Activated CD4-positive, CD25-positive, alpha-beta regulatory T cell treated with anti-CD3 and anti-CD28 coated beads, Interleukin-2, amount 50 U/mL, for 72 hours (primary cell): ENCODE measurements at regions not wholly inside any gene's neighbourhood (a gene's known extent, or its start where the extent isn't known, plus 50 kb on each side); places are given as distances from the start of the nearest gene placed in this dataset.

Experiments
- DNase-seq: peaks from one replicate; pipeline ENCODE4 v3.0.0; 2021

DNA sequence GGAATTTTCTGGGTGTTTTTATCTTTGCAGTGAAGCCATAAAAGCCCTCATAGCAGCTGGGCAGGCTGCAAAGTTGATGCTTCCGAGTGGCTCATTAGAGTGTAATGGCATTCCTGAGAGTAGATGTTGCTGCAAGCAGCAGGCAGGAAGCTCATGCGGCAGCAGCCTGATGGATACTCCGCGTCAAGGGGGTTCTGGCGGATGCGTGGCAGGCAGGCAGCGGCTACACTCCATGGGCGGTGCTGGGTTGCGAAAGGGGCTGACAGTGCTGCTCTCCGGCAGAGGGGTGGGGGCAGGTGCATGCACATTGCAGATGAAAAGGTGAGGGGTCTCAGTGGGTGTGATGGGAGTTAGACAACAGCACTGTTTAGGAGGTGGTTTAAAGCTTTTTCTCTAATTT, 93.2 kb upstream of the AJAP1 start:
- DNase-seq = no peak

DNA sequence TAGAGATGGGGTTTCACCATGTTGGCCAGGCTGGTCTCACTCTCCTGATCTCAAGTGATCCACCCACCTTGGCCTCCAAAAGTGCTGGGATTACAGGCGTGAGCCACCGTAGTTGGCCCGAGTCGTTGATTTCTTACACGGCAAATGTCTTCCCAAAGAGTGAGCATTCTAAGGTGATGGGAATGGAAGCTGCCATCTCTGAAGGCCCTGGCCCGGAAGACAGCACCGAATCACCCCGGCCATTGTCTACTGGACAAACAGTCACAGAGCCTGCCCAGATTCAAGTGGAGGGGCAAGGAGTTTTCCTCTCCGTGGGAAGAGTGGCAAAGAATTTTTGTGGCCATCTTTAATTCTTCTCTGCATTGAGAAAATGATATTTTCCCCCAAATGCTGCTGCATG, 92.1 kb upstream of the AJAP1 start:
- no peak for DNase-seq

- DNase-seq = no peak
Observed at GRCh38 chr1:4563586-4563985, 90.8 kb upstream of the AJAP1 start.

GRCh38 chr1:4564051-4564450, 90.4 kb upstream of the AJAP1 start:
- no peak for DNase-seq

GRCh38 chr1:4565166-4565565, 89.2 kb upstream of the AJAP1 start:
- no peak for DNase-seq

GRCh38 chr1:4565801-4566449, 88.5 kb upstream of the AJAP1 start:
- DNase-seq = no peak

DNA sequence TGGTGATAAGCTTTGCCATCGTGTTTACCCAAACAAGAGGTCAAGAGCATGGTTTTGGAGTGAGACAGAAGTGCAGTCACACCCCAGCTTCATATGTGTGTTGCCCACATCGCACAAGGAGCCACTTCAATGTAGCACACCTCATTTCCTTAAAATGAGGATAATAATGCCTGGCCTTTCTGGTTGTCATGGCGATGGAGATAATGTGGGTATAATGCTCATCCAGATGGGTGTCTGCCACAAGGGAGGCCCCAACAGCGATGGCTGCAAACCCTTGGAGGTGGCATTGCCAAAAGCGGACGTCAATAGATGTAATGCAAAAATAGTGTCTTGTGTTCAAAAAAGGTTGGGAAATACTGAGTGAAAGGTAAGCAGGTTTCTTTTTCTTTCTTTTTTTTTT, 83.1 kb upstream of the AJAP1 start:
- DNase-seq = no peak

DNA sequence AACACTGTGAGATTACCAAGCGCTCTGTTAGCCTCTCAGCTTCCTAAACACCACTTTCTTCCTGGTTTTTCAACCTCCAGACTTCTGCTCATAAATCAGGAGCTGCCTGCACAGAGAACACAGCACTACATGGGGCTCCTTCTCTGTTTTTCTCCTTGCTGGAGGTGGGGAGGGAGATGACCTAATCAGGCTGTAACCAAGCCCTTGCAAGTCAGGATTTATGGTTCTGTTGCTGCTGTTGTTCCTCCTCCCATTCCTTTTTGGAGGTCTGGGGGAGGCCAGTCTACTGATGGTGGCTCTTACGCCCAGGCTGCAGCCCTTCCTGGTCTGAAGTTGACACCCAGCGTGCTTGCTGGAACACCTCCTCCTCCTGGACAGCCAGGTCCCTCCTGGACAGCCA, 80.9 kb upstream of the AJAP1 start:
- no peak for DNase-seq

DNA sequence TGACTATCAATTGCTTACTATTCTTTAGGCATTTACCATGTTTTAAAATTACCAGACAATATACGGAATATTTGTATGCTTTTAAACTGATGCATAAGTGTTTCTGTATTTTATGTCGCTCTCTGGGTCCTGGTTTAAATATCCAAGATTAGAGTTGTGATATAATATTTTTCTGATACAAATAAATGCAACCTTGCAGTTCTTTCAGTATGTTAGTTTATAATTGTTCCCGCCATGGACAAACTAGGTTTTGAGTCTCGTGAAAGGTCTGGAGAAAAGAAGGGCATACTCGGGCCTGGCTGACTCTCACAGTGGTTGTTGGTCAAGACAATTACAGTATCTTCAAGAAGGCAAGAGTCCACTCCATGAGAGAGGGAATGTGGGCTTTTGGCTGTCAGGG, 72.6 kb upstream of the AJAP1 start:
- no peak for DNase-seq

- no peak for DNase-seq
Observed at GRCh38 chr1:4584449-4584848, 70.0 kb upstream of the AJAP1 start.

DNA sequence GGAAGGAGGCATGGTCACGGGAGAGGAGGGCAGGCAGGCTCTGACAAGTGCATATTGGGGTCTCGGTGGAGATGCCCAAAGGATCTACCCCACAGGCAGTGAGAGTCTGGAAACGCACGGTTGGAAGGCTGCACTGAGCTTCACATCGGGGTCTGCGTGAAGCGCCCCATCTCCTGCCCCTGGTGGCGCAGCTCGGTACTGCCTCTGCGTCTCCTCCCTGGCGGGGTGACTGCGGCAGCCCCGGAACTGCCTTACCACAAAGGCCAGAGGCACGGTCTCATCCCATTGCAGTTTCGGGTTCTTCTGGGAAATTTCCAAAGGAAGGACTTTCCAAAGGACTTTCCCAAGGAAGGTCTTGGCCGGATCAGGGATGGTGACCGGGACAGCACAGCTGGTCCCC, 69.2 kb upstream of the AJAP1 start:
- DNase-seq = peak; percentile 65

DNA sequence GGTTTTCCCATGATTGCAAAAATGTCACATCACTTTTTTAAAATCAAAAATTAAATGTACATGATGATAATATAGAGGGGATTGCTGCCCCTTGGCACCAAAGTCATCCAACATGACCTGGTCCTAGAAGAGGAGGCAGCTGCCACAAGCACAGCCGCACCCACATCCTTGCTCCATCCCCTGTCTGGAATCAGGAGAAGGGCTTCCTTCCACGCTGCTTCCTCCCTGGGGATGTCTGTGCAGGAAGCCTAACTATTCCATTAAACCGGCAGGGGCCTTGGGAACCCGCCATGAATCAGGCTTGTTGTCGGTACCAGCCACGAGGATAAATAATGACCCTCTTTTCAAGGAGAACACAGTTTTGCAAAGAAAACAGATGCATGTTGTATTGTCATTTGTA, 68.7 kb upstream of the AJAP1 start:
- no peak for DNase-seq

DNA sequence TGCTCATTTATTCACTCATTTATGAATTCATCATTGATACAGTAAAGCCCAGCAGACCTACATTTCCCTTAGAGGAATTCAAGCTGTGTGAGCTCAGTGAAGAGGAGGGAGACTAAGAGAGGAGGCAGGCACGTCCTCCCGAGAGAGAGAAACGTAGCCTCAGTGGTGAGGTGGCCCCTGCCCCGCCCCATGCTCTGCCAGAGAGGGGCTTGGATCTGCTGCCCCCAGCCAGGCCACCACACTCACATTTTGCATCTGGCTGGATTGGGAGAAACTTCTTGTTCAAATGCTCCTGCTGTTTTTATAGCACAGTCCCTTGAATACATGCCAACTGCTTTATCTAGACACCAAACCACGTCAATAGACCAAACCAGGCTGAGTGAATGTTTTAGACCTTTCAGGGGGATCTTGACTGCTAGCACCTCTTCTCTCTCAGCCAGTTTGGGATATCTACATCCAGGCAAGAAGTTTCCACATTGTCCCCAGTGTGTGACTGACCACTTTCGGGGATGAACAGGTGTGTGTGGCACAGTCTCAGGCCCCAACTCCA, 67.7 kb upstream of the AJAP1 start:
- DNase-seq = no peak

DNA sequence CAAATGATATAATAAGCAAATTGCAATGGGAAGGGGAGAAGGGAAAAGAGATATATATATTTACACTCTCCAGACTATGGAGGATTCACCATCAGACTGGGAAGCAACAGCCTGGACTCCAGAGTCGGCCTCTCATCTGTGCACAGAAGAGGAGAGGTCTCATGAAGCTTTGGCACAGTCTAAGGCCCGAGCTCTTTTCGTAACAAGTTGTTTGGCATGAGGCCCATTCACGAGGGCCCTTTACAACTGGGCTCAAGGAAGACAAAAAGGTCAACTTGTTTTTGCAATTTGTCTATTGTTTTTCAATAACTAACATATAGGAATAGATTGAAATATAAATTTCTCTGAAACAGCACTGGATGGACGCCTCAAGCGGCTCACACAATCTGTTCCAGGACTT, 66.7 kb upstream of the AJAP1 start:
- DNase-seq = no peak

DNA sequence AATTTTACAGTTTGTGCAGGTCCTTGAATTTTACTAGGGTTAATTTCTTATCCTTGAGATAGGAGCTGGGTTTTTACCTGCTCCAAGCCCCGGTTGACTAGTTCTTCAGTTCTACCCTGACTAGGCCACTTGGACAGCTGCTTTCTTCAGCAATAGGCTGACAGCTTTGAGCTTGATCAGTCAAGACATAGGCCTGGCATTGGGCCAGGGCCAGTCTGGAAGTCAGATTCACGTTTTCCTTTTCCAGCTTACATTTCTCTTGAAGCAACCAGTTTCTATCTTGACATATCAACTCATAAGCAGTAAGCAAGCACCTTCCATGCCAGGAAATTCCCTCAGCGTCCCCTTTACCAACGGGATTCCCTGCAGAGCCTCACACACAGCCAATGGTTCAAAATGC, 63.7 kb upstream of the AJAP1 start:
- DNase-seq = no peak

- DNase-seq = no peak
Observed at GRCh38 chr1:4591926-4592325, 62.5 kb upstream of the AJAP1 start.

- DNase-seq = no peak
Observed at GRCh38 chr1:4593106-4593505, 61.3 kb upstream of the AJAP1 start.

DNA sequence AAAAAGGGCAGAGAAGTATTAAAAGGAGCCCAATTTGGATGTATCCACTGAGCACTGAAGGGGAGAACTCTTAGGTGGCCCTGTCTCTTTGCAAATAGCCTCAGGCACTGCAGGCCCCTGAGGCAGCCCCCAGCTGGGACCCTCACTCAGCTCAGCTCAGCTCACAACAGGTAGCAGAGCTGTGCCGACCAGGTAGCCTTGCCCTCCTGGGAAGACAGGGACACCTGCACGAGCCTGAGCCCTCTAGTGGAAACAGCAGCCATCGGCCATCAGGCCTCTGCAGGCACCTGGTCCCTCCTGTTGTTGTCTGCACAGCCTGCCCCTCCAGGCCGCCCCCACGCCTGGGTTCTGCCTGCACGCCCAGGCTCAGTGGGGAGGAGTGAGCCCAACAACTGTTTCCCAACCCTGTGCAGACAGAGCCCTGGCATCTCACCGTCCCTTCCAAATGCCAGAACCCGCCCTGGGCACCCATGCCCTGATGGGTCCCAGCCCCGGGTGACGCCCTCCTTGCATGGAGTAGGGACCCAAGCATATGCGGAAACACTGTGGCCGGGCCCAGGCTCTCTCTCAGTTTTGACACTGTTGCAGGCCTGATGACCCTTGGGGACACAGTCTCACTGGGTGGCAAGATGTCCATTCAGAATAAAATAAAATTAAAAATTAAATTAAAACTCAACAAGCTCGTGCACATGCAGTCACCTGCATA, 60.0 kb upstream of the AJAP1 start:
- DNase-seq = no peak

DNA sequence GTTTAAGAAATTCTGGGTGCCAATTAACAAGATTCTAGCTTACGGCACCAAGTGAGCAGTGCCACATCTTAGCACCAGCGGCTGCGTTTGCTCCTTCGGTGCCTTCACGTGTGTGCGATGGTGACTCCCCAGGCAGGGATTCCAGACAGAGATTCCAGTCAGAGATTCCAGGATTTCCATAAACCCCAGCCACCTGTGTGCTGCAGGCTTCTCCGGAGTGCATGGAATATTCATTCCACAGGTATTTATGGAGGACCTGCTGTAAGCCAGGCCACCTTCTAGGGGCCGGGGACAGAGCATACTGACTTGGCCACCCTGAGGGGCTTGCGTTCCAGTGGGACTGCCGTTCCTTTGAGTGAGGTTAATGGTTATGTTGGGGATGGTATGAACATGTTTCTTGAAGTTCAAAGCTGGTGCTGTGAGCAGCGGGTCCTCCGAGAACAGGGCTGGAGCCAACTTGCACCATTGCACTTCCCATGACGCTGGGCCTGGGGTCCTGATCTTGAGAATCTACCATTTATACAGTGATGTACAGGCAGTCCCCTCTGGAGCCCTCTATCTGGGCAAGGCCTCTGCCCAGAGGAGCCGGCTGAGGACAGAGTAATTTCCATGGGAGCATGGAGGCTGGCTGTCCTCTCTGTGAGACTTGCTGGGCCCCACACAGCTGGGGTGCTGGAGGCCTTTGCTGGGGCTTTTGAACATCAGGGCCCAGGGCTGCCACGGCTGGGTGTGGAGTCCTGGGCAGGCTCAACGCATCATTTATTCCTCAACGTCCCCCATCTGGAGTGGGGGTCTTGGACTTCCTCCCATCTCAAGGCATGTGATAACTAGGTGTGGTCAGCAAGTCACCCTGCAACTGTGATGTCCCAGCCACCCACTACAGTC, 58.8 kb upstream of the AJAP1 start:
- no peak for DNase-seq

GRCh38 chr1:4596486-4596885, 57.9 kb upstream of the AJAP1 start:
- no peak for DNase-seq

- DNase-seq = no peak
Observed at GRCh38 chr1:4597020-4597419, 57.4 kb upstream of the AJAP1 start.

DNA sequence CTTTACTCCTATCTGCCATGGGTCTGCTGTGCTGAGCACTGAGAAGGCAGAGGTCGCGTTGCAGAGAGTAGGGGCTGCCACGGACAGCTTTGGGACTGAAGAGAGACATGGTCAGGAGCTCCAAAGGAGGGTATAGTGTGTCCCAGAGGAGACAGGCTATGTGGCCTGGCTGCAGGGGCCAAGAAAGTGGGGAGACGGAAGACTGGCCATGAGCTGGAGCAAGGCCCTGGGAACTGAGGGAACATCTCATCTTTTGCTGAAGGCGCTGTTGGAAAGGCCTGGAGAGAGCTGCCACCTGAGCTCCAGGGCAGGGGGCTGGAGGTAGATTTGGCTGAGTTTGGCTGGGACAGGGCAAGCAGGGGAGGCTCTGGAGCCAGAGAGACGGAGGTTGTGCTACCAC, 55.8 kb upstream of the AJAP1 start:
- DNase-seq = no peak

- no peak for DNase-seq
Observed at GRCh38 chr1:4599521-4599920, 54.9 kb upstream of the AJAP1 start.
